ENCODE measurements at regions not wholly inside any gene's neighbourhood (a gene's known extent, or its start where the extent isn't known, plus 50 kb on each side); places are given as distances from the start of the nearest gene placed in this dataset.

DNA sequence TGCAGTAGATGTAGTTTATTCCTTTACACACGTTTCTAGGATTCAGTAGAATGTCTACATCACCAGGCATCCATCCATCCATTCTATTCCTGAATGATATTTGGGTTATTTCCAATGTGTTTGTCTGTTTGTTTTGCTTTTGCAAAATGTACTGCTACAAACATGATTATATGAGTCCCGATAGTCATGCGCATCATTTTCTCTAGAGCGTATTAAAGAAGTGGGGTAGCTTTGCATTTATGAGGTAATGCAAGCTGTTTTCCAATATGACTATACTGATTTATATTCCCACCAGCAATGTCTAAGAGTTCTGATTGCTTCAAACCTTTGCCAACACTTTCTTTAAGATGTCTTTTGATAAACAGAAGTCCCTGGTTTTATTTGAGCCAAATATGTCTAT lies 253.2 kb downstream of the NOVA1 start:
- no peaks in the 10 kb centered on the region for H3K9me2 ChIP-seq (ENCODE audit: insufficient read depth)
- ATAC-seq (no peak), DNase-seq (ENCODE audit: low read depth, low spot score) (no peak)
- no peaks in the 10 kb centered on the region for H3K27me3 ChIP-seq (ENCODE audit: insufficient read depth, low read length)
- H3K4me3 ChIP-seq (replicated peaks in 1 of 2; ENCODE audit: low read depth in 1 of 2, low read length in 2 of 2), result no peak overlapping the region
- no peak overlapping the region for H2AFZ ChIP-seq (ENCODE audit: low read depth, low read length, poor library complexity, severe bottlenecking)
- RAD21 ChIA-PET (ENCODE audit: low non-redundant PET in 1 of 2, low total read pairs in 2 of 2, uncharacterized antibody in 2 of 2, unreplicated experiment in 2 of 2), result no interaction called here
- no peak overlapping the region for H3K4me2 ChIP-seq (ENCODE audit: low read length)
- POLR2A ChIA-PET, result no interaction called here
- no peaks in the 10 kb centered on the region for H3K4me1 ChIP-seq (ENCODE audit: control insufficient read depth in 1 of 2, insufficient read depth in 2 of 2, low read length in 2 of 2)
- H3K36me3 ChIP-seq (ENCODE audit: control insufficient read depth in 1 of 2, insufficient read depth in 2 of 2, low read length in 2 of 2), result no peaks in the 10 kb centered on the region
- H3K9ac ChIP-seq (ENCODE audit: low read length), result no peak overlapping the region
- TF ChIP-seq CEBPB (IDR thresholded peaks at IDR 0.05; ENCODE audit: low read depth), result no peak
- TF ChIP-seq, protein P1, sequence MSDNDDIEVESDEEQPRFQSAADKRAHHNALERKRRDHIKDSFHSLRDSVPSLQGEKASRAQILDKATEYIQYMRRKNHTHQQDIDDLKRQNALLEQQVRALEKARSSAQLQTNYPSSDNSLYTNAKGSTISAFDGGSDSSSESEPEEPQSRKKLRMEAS (IDR thresholded peaks at IDR 0.05), result no peak
- no peak for TF ChIP-seq FOSL1 (IDR thresholded peaks at IDR 0.05; ENCODE audit: low read depth)
- TF ChIP-seq YY1 (IDR thresholded peaks at IDR 0.05; ENCODE audit: extremely low read depth, insufficient replicate concordance, low read depth, low read length), result no peak
- no peak for TF ChIP-seq SP1 (IDR thresholded peaks at IDR 0.05; ENCODE audit: low read depth)
- TF ChIP-seq SIN3A (IDR thresholded peaks at IDR 0.05; ENCODE audit: low read depth), result no peak
- TF ChIP-seq EGR1 (IDR thresholded peaks at IDR 0.05; ENCODE audit: low read depth), result no peak
- TF ChIP-seq TCF7L2 (IDR thresholded peaks at IDR 0.05; ENCODE audit: borderline replicate concordance, extremely low read depth, insufficient read depth, insufficient read length), result no peak
- TF ChIP-seq JUND (IDR thresholded peaks at IDR 0.05), result no peak
- no peak for TF ChIP-seq ZBTB33 (IDR thresholded peaks at IDR 0.05; ENCODE audit: extremely low read depth, insufficient replicate concordance, low read length)
- no peak for TF ChIP-seq SRF (IDR thresholded peaks at IDR 0.05; ENCODE audit: low read depth)
- no peak for TF ChIP-seq POLR2A (IDR thresholded peaks at IDR 0.05; ENCODE audit: borderline replicate concordance, extremely low read depth, insufficient read depth, insufficient read length)
- TF ChIP-seq ATF3 (IDR thresholded peaks at IDR 0.05), result no peak
- BruUV-seq (replicated peaks), result no TSS peak
- H3K9me3 ChIP-seq (ENCODE audit: control insufficient read depth in 1 of 2, insufficient read depth in 1 of 2, low read depth in 1 of 2, low read length in 2 of 2), result peaks cover 12 to 25% of the 10 kb centered on the region in 2 experiments; a peak in 3 of 4 replicates
- no peaks in the 10 kb centered on the region for H4K20me1 ChIP-seq (ENCODE audit: insufficient read depth)
- H3K79me2 ChIP-seq (ENCODE audit: insufficient read depth, low read length), result no peaks in the 10 kb centered on the region
- intact Hi-C loops (cut with micrococcal nuclease), result no loop called here
- CTCF ChIA-PET, result no interaction called here
- no peak overlapping the region for H3K27ac ChIP-seq (ENCODE audit: low read depth, low read length)

All from HCT116 (cell line).